Spleen (tissue), 7 donors: ENCODE measurements at regions not wholly inside any gene's neighbourhood (a gene's known extent, or its start where the extent isn't known, plus 50 kb on each side); places are given as distances from the start of the nearest gene placed in this dataset.

Source experiments
- CTCF ChIP-seq, 11 experiments: fragments of 200-600 bp in 7 of 11; fragments of 450-650 bp in 4 of 11; sonication (generic) in 4 of 11; IDR thresholded peaks in 8 of 11; conservative IDR thresholded peaks in 3 of 11; 1 replicate in 7 of 11; 2 replicates in 4 of 11; pipeline versions ENCODE4 v1.4.0 to v1.8.0; 2016 to 2021; ENCODE audit warnings: antibody characterized with exemption in 11 of 11, inconsistent platforms in 4 of 11, mild to moderate bottlenecking in 1 of 11
- POLR2A ChIP-seq, 3 donors: fragments of 450-650 bp; IDR thresholded peaks; one replicate each; pipeline ENCODE4 v1.5.1; 2017; ENCODE audit warnings: antibody characterized with exemption in 3 of 3, mild to moderate bottlenecking in 1 of 3
- POLR2AphosphoS5 ChIP-seq, 3 donors: sonication (generic); formaldehyde crosslinking; IDR thresholded peaks; one replicate each; pipeline ENCODE4 v1.5.1; 2017; ENCODE audit warnings: antibody characterized with exemption in 3 of 3
- donor health status: DM: no; HTN: no; CAD: no; lungs with moderate emphysema.
- donor health status: DM: no; HTN: no; CAD: no.
- donor health status: DM: no; HTN: no; CAD: no.

GRCh38 chr16:81172769-81173658 lies 65.5 kb upstream of the BCO1 start:
- no peak for TF ChIP-seq POLR2AphosphoS5 (IDR thresholded peaks at IDR 0.05)
- no peak for TF ChIP-seq POLR2A (IDR thresholded peaks at IDR 0.05)
- no peak for TF ChIP-seq CTCF (IDR thresholded peaks at IDR 0.05 in 8 of 11, conservative IDR thresholded peaks at IDR 0.05 in 3 of 11)
